ENCODE measurements at regions not wholly inside any gene's neighbourhood (a gene's known extent, or its start where the extent isn't known, plus 50 kb on each side); places are given as distances from the start of the nearest gene placed in this dataset.
"Not testable (repeated sequence)": the region's sequence is repeated elsewhere in the genome, so short reads cannot be mapped to it uniquely, and the experiment has no call there.

DNA sequence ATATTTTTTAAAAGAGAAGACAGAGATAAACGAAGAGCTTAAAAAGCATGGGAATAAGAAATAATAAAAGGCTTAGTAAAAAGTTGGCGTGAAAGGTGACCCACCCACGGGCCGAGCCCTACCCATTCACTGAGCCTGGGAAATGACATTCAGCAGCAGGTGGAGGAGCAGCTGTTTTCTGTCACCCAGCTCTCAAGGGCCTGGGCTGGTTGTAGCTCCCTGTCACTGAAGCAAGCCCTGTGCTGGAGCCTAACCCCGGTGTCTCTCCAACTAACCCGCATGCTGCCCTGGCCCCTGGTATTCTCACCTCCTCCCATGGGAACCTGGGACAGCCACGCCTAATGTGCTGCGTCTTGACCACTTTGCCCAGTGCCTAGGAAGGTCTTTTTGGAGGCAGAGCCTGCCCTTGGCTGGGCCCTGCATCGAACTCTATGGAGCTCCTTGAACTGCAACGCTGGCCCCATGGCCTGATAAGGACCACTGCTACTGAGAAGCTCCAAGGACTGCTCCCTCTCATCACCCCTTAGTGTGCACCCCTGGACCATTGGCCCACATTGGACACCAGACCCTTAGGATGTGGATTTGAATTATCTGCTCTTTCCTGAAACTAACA is 68.8 kb upstream of the IYD start:
- no peaks in the 10 kb centered on the region for H3K36me3 Mint-ChIP-seq (ENCODE audit: low read depth)
- H3K27ac Mint-ChIP-seq = no peak overlapping the region
- H3K9me3 Mint-ChIP-seq = peaks cover 9% of the 10 kb centered on the region
- intact Hi-C loops (cut with micrococcal nuclease) = no loop called here
- peaks cover 6% of the 10 kb centered on the region for H3K27me3 Mint-ChIP-seq (ENCODE audit: insufficient read depth)
- no peak overlapping the region for H3K4me3 Mint-ChIP-seq
- H3K4me1 Mint-ChIP-seq (ENCODE audit: low read depth) = peaks cover 6% of the 10 kb centered on the region
- DNase-seq (ENCODE audit: low spot score) = no peak

DNA sequence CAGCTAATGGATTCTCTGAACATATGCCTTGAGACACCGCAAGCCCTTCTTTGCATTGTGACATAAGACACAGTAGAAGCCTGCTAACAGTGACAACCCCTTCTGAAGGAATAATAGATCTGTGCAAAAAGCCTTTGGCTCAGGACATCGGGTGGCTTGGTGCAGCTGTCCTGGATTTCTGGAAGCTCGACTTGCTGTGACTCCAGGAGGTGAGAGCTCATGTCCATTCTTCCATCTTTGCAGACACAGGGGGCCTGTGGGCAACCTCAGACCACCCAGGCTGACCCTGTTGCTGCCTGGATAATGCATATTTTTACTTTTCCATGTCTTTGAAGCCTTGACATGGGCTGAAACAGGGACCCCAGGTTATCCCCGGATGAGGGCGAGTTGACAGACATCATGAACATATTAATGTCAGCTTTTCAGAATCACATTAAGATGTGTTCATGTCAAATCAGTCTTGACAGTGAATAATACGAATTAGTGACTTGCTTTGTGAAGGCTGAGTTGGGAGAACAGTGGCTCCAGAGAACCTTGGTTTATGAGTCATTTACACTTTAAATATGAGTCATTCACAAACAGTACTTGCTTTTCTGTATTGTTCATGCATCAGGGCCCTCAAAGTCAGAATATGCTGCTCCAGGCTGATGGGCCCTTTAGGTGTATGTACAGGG is 66.8 kb upstream of the IYD start:
- Mint-ChIP-seq H3K27me3 (ENCODE audit: insufficient read depth) (peaks cover 5% of the 10 kb centered on the region), H3K4me1 (ENCODE audit: low read depth) (peaks cover 6% of the 10 kb centered on the region), H3K27ac (no peak overlapping the region), H3K36me3 (ENCODE audit: low read depth) (no peaks in the 10 kb centered on the region), H3K4me3 (no peak overlapping the region), H3K9me3 (peaks cover 9% of the 10 kb centered on the region)
- no peak for DNase-seq (ENCODE audit: low spot score)
- intact Hi-C loops (cut with micrococcal nuclease) = loop anchor here (1.0 kb wide), 1 partner anchor 61 kb away; no protein-coding TSS in a partner anchor

DNA sequence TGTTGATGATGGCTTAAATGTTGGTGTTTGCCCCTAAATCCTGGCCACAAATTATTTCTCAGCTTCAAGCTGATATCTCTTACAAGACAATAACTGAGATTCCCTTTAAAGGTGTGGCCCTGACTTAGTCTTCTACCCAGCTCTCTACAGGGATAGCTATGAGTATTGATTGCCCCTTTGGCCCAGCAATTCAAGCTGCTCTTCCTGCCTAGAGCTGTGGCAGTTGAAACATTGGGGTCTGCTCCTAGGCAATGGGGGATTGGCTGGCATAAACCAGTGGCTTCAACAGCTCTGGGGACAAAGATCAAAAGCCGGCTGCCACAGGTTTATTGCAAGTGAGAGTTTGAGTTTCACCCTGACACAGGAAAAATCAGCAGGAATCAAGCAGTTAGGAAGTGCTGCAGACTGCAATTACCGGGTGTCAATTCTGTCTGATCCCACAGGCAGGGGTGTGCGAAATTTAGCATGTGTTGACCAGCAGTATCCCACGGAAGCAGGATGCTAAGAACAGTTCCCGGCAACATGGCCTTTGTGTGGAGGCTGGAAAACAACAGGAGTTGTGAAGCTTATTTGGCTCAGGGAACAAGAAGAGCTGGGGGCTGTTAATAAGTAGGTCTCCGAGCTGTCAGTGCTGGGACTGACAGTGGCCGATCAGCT is 66.2 kb upstream of the IYD start:
- intact Hi-C loops (cut with micrococcal nuclease) = loop anchor here (1.0 kb wide), 1 partner anchor 61 kb away; no protein-coding TSS in a partner anchor
- no peak for DNase-seq (ENCODE audit: low spot score)
- peaks cover 5% of the 10 kb centered on the region for H3K27me3 Mint-ChIP-seq (ENCODE audit: insufficient read depth)
- H3K4me1 Mint-ChIP-seq (ENCODE audit: low read depth) = peaks cover 6% of the 10 kb centered on the region
- H3K9me3 Mint-ChIP-seq = peaks cover 3% of the 10 kb centered on the region
- H3K4me3 Mint-ChIP-seq = no peak overlapping the region
- no peak overlapping the region for H3K27ac Mint-ChIP-seq
- H3K36me3 Mint-ChIP-seq (ENCODE audit: low read depth) = no peaks in the 10 kb centered on the region

DNA sequence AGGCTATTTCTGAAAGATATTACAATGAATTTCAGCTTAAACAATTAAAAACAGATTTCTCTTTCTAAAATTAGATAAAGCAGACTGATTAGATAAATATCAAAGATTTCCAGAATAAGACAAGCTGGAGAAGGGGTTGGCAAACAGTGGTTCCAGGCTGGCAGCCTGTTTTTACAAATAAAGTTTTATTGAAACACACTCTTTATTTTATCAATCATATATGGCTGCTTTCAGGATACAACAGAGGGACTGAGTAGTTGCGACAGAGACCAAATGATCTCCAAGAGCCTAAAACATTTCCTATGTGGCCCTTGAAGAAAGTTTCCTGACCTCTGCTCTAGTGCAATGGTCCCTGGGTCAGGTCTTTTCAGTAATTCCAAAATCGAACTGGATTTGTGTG is 65.6 kb upstream of the IYD start:
- intact Hi-C loops (cut with micrococcal nuclease) = no loop called here
- Mint-ChIP-seq H3K4me1 (ENCODE audit: low read depth) (peaks cover 6% of the 10 kb centered on the region), H3K27me3 (ENCODE audit: insufficient read depth) (peaks cover 8% of the 10 kb centered on the region), H3K36me3 (ENCODE audit: low read depth) (no peaks in the 10 kb centered on the region), H3K4me3 (no peak overlapping the region), H3K9me3 (no peaks in the 10 kb centered on the region), H3K27ac (no peak overlapping the region)
- DNase-seq (ENCODE audit: low spot score) = no peak

DNA sequence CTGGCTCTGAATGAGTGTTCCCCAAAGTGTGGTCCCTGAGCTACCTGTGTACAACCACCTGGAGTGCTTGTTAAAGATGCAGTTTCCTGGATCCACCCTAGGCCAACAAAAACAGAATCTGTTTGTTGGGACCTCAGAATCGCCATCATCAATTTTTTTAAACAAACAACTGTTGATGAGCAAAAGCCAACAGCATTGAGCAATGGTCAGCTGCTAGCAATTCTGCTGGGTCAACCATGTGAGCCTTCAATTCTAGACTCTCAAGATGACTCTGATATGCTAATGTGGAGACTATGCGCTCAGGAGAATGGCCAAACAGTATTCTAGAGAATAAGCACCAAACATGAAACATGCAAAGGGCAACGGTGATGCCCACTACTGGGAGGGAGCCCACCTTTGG is 64.4 kb upstream of the IYD start:
- Mint-ChIP-seq H3K9me3 (no peaks in the 10 kb centered on the region), H3K27ac (no peak overlapping the region), H3K4me1 (ENCODE audit: low read depth) (peaks cover 6% of the 10 kb centered on the region), H3K36me3 (ENCODE audit: low read depth) (no peaks in the 10 kb centered on the region), H3K27me3 (ENCODE audit: insufficient read depth) (peaks cover 15% of the 10 kb centered on the region), H3K4me3 (no peak overlapping the region)
- intact Hi-C loops (cut with micrococcal nuclease) = no loop called here
- DNase-seq (ENCODE audit: low spot score) = no peak

DNA sequence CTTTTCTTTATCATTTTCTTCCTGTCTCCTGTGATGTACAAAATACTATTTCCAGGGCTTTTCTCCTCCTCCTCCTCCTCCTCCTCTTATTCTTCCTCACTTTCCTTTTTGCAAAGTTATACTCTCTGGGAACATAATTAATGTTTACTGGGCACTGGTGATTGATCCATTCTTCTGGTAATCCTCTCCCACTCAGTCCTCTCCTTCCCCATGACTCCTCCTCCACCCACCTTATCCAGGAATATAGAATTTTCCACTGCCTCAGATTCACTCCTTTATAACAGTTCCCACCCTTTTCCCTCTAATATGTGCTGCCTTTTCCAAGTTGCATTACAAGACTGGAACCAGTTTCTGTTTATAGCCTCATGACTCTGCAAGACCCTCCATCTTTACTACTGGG is 62.5 kb upstream of the IYD start:
- no peak overlapping the region for H3K27ac Mint-ChIP-seq
- no peak for DNase-seq (ENCODE audit: low spot score)
- no peaks in the 10 kb centered on the region for H3K9me3 Mint-ChIP-seq
- no peaks in the 10 kb centered on the region for H3K36me3 Mint-ChIP-seq (ENCODE audit: low read depth)
- H3K27me3 Mint-ChIP-seq (ENCODE audit: insufficient read depth) = peaks cover 15% of the 10 kb centered on the region
- intact Hi-C loops (cut with micrococcal nuclease) = no loop called here
- no peak overlapping the region for H3K4me3 Mint-ChIP-seq
- peaks cover 10% of the 10 kb centered on the region for H3K4me1 Mint-ChIP-seq (ENCODE audit: low read depth)

DNA sequence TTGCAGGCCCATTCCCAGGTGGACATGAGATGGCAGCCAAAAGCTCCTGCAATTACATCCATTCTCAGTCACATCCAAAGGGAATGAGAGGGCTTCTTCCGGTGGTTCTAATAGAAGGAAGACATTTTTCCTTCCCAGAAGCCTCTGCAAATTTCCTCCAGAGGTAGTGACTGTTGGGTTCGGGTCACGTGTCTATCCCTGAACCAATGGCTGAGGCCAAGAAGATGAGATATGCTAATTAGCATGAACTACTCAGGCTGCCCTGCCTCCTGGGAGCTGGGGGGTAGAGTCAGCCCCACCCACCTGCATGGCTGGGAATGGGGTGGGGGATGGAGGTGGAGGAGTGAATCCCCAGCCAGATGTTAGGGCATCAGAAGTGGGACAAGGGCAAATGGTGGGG is 61.3 kb upstream of the IYD start:
- intact Hi-C loops (cut with micrococcal nuclease) = no loop called here
- Mint-ChIP-seq H3K4me1 (ENCODE audit: low read depth) (peaks cover 4% of the 10 kb centered on the region), H3K27me3 (ENCODE audit: insufficient read depth) (peaks cover 15% of the 10 kb centered on the region), H3K4me3 (no peak overlapping the region), H3K36me3 (ENCODE audit: low read depth) (no peaks in the 10 kb centered on the region), H3K9me3 (no peaks in the 10 kb centered on the region), H3K27ac (no peak overlapping the region)
- DNase-seq (ENCODE audit: low spot score) = no peak

DNA sequence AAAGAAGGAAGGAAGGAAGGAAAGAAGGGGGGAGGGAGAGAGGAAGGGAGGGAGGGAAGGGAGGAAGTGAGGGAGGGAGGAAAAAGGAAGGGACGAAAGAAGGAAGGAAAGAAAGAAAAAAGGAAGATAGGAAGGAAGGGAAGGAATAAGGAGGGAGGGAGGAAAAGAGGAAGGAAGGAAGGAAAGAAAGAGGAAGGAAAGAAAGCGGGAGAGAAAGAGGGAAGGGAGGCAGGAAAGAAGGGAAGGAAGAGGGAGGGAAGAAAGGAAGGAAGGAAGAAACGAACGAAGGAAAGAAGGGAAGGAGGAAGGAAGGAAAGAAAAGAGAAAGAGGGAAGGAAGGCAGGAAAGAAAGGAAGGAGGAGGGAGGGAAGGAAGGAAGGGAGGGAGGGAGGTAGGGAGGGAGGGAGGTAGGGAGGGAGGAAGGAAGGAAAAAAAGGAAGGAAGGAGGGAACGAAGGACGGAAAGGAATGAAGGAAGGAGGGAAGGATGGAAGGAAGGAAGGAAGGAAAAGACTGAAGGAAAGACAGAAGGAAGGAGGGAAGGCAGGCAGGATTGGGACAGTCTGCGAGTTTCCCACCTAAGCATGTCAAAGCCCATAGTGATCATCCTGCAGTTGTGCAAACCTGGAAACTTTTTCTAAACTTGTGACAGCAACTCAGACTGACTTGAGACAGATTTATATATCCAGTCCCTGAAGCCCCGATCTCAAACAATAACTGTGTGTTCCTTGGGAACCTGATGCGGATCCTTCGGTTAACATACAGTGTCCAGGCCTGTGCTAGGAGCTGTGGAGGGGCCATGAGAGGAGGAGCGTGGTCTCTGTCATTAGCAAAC is 59.8 kb upstream of the IYD start:
- DNase-seq (ENCODE audit: low spot score) = no peak
- Mint-ChIP-seq H3K4me1 (ENCODE audit: low read depth) (peaks cover 4% of the 10 kb centered on the region), H3K36me3 (ENCODE audit: low read depth) (no peaks in the 10 kb centered on the region), H3K27ac (no peak overlapping the region), H3K27me3 (ENCODE audit: insufficient read depth) (peaks cover 20% of the 10 kb centered on the region), H3K9me3 (no peaks in the 10 kb centered on the region), H3K4me3 (no peak overlapping the region)
- intact Hi-C loops (cut with micrococcal nuclease) = no loop called here

DNA sequence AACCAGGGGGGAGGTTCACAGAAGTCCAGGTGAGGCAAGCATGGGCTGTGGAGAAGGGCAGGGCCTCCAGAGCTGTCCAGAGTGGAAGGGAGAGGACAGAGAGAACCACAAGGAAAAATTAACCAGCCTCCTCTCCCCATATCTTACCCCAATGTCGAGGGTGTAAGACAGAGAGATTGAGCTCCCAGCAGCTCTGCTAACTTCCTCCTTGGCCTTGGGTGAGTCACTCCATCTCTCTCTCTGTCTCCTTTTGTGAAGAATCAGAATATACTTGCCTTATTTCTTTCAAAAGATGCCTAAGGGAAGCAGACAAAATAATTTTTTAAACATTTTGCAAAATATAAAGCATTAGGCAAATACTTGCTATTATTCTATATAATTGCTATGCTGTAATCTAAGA is 58.3 kb upstream of the IYD start:
- no peak overlapping the region for H3K4me3 Mint-ChIP-seq
- H3K27me3 Mint-ChIP-seq (ENCODE audit: insufficient read depth) = peaks cover 20% of the 10 kb centered on the region
- no peak for DNase-seq (ENCODE audit: low spot score)
- peaks cover 4% of the 10 kb centered on the region for H3K4me1 Mint-ChIP-seq (ENCODE audit: low read depth)
- H3K9me3 Mint-ChIP-seq = no peaks in the 10 kb centered on the region
- H3K27ac Mint-ChIP-seq = no peak overlapping the region
- H3K36me3 Mint-ChIP-seq (ENCODE audit: low read depth) = no peaks in the 10 kb centered on the region
- intact Hi-C loops (cut with micrococcal nuclease) = no loop called here

DNA sequence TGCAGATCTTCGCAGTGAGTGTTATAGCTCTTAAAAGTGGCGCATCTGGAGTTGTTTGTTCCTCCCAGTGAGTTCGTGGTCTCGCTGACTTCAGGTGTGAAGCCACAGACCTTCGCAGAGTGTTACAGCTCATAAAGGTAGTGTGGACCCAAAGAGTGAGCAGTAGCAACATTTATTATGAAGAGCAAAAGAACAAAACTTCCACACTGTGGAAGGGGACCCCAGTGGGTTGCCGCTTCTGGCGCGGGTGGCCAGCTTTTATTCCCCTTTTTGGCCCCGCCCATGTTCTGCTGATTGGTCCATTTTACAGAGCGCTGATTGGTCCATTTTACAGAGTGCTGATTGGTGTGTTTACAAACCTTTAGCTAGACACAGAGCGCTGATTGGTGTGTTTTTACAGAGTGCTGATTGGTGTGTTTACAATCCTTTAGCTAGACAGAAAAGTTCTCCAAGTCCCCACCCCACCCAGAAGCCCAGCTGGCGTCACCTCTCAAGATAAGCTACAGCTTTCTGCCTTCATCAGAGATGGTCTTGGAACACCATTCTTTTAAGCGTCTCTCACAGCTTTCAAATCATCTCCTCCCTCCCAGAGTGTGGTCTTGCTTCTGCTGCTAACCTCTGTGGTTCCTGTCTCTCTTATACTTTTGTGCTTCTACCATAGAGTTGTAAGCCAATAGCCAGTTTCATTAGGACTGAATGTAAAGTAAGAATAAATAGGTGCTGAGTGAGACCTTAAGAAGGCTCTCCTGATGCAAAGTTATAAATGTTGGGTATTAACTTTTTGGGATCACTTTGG is 57.5 kb upstream of the IYD start:
- H3K4me1 Mint-ChIP-seq (ENCODE audit: low read depth); H3K36me3 Mint-ChIP-seq (ENCODE audit: low read depth); H3K4me3 Mint-ChIP-seq; DNase-seq (ENCODE audit: low spot score); intact Hi-C loops (cut with micrococcal nuclease); H3K9me3 Mint-ChIP-seq; H3K27ac Mint-ChIP-seq: not testable (repeated sequence)
- peaks cover 20% of the 10 kb centered on the region for H3K27me3 Mint-ChIP-seq (ENCODE audit: insufficient read depth)

DNA sequence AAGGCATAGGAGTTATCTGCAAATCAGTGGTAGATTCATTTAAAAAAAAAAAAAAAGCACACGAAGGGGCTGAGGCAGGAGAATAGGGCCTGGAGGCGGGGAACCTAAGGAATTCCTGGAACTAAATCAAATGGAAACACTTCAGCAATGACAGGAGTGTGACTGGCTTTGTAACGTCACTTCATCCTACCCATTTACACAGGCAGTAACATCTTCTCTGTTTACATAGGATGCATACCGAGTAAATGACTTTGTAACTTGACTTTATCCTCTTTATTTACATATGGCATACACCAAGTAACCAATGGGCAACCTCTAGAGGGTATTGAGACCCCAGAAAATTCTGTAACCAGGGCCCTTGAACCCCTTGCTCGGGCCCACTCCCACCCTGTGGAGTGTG is 56.4 kb upstream of the IYD start:
- H3K4me3 Mint-ChIP-seq = no peak overlapping the region
- peaks cover 20% of the 10 kb centered on the region for H3K27me3 Mint-ChIP-seq (ENCODE audit: insufficient read depth)
- no peak for DNase-seq (ENCODE audit: low spot score)
- H3K9me3 Mint-ChIP-seq = no peaks in the 10 kb centered on the region
- H3K36me3 Mint-ChIP-seq (ENCODE audit: low read depth) = no peaks in the 10 kb centered on the region
- H3K4me1 Mint-ChIP-seq (ENCODE audit: low read depth) = peaks cover 4% of the 10 kb centered on the region
- intact Hi-C loops (cut with micrococcal nuclease) = no loop called here
- no peak overlapping the region for H3K27ac Mint-ChIP-seq

DNA sequence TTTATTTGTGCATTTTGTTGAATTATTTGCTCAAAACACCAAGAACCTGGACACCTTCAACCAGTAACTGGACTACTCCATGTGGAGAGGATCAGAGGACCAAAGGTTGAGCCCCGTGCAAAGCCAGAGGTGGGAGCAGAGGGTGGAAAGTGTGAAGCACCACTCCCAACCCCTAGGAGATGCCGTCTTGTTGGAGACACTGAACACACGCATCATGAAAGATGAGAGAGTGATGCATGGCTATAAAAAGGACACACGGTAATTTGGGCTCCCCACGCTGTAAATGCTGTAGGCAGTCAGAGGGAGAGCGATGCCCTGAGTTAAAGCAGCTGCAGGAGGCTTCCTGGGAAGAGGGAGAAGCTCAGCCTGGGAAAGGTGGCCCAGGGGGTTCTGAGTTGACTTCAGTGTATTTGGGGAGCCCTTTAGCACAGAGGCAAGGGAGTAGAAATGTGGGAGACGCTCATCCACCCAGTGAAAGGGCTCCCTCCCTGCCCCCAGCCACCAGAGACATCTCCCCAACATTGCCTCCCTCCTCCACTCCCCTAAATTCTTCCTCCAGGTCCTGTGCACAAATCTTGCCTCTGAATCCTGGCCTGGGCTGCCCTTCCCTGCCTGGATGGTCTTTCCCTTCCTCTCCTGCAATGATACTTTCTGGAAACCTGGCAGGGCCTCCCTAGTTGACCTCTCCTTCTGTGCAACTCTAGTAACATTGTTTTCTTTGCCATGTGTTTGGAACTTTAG is 55.8 kb upstream of the IYD start:
- peaks cover 20% of the 10 kb centered on the region for H3K27me3 Mint-ChIP-seq (ENCODE audit: insufficient read depth)
- H3K9me3 Mint-ChIP-seq = no peaks in the 10 kb centered on the region
- DNase-seq (ENCODE audit: low spot score) = no peak
- peaks cover 4% of the 10 kb centered on the region for H3K4me1 Mint-ChIP-seq (ENCODE audit: low read depth)
- H3K36me3 Mint-ChIP-seq (ENCODE audit: low read depth) = no peaks in the 10 kb centered on the region
- no peak overlapping the region for H3K4me3 Mint-ChIP-seq
- intact Hi-C loops (cut with micrococcal nuclease) = no loop called here
- H3K27ac Mint-ChIP-seq = no peak overlapping the region

Measured in activated T-helper 1 cell treated with anti-CD3 and anti-CD28 coated beads, Interleukin-12 subunit alpha, Interleukin-12 subunit beta, Interleukin-2, Interleukin-4 antibody, amounts not matched to agents 30 ng/mL and 10 ng/mL and 1 ng/mL, durations not matched to agents 14 hours and 24 hours and 36 hours (primary cell).